NCI-H748 treated with DMSO at 0.1 percent for 48 hours (cell line): ENCODE measurements at regions not wholly inside any gene's neighbourhood (a gene's known extent, or its start where the extent isn't known, plus 50 kb on each side); places are given as distances from the start of the nearest gene placed in this dataset.

Experiments used
- DNase-seq: peaks from one replicate; lab custom pipeline; 2025; lab: John Stamatoyannopoulos, UW

DNA sequence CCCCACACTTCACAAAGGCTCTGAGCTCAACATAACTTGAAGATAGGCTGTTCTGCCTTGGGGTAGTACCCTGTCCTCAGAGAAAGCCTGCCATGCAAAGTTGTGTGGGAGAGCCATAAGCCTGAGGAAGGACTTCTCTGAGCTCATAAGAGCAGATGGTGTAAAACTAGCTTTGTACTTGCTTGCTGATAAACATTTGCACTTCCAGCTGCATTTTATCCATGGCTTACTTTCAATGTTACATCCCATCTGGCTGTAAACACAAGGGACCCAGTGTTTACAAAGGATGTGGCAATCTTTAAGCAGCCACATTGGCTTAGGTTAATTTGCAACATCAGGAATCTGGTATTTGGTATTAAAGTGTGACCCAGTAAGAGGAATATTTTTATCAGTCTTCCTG, 258.1 kb downstream of the IPO8 start:
- DNase-seq: no peak

DNA sequence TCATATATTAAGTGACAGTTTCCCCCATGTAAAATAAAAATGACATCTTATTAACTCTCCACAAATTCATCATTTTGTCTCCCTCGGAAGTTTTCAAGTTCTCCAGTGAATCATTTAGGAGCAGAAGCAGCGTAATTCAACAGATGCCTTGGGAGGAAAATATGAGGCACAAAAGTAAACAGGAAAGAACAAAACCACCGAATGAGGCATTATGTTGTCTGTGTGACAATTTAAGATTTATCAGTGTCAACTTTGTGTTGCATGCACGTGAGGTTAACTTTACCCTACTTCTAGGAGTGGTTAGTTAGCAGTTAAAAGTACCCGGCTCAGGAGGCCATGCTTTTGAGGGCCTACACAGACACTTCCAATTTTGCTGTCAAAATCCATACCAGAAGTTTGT, 258.6 kb downstream of the IPO8 start:
- no peak for DNase-seq

DNA sequence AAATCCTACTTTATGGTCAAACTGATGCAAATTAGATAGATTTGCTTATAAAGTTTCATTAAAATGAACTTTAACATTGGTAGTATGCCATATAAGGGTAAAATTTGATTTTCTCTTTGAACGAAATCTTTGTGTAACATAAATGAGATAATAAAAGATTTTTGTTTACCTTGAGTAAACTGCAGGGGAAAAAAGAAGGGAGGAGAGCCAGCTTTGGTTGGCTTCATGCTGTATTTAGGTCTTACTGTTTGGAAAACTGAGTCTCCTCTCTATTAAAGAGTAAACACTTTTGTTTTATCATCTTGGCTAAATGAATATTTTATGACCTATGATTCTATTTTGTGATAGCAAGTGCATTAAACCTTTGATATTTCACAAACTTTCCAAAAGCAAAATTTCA, 267.6 kb downstream of the IPO8 start:
- DNase-seq: no peak

DNA sequence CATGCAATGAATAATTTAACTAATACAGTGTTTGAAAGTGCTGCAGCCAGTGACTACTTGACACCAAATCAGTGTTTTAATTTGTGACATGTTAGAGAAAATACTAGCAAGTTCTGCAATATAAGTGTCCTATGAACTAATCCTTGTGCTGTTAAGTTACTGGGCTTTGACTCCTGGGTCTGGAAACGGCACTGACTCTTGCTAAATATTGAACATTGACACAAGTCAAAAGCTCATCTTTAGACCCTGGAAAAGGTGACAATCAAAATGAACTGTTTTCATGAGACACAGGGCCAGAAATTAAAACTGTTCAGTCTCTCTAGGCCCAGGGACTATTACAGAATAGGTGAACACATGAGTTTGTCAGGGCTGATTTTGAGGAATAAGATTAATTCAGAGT, 268.1 kb downstream of the IPO8 start:
- no peak for DNase-seq

DNA sequence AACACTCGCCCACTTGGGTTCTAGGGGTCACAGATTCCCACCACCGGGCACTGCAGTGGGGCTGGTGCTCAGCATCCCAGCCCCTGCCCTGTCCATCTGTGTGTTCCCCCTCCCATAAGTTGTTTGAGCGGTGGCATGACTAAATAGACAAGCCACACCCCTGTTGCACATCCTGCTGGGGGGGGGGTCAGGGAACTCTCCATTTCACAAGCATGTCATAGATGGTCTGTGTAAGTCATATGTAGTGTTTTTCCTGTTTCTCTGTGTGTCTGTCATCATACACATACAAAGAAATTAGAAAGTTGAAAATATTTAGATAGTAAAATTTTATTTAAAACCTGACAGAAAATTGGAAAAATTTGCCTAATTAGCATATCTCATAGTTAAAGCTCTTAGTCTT, 270.2 kb downstream of the IPO8 start:
- DNase-seq: no peak

DNA sequence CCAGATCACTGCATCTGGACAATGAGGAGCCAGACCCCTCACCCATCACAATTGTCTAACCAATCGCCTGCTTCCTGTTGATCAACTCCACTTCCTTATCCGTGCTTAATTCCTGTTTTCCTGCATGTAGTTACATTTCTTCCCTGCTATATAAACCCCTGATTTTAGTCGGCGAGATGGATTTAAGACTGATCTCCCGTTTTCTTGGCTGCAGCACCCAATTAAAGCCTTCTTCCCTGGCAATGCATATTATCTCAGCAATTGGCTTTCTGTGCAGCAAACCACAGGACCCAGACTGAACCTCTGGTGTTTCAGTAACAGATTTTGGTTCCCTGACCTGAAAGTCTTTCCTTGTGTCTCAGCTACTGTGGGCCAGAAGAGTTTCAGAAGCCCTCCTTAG, 272.3 kb downstream of the IPO8 start:
- no peak for DNase-seq

DNA sequence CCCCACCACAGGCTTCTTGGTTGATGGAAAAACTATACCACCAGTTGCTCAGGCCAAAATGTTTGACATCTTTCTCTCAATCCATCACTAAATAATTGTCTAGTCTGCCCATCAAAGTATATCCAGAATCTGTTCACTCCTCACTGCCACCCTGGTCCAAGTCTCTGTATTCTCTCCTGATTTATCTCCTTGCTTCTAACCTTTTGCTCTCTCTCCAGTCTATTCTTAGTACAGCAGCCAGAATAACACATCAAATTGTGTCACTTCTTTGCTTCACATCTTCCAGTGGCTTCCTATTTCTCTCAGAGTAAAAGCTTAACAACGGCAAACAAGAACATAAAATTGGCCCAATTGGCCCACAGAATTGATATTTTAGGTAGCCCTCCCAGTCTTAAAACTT, 272.8 kb downstream of the IPO8 start:
- DNase-seq: no peak

DNA sequence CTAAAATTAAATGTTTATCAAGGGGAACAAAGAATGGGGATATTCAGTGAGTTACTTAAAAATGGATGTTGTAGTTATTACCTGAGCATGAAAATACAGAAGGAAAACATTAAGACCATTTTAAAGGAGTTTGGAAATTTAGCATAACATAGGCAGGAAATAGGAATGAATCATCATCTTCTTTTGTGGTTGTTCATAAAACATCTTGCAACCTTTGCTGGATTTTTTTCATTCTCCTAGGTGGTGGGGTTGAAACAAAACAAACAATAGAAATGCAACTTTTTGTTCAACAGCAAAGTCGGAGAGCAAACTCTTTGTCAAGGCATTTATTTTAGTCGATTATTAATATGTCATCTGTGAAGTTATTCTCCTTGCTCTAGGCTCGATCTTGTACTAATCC, 275.1 kb downstream of the IPO8 start:
- DNase-seq: no peak

DNA sequence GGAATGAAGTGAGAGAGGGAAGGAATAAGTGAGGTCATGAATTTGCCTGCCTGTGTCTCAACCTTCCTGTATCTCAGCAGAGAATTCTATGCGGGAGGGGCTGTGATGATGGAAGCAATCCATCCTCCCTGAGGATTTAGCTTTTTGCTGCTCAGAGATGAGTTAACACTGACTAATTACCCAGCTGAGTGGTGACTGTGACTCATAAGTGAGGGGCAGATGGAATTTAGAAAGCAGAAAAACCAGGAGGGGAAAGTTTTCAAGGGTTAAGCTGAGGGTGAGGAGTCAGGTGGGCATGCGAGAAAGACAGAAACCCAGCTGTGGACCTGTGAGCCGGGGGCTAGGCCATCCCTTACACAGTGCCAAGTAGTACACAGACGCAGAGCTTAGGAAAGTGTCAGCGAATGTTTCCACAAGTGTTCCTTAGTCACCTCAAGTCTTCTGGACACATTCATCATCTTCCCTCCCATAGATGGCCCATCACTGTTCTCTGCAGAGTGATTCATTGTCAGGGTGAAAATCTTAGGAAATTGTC, 277.9 kb downstream of the IPO8 start:
- DNase-seq: no peak

DNA sequence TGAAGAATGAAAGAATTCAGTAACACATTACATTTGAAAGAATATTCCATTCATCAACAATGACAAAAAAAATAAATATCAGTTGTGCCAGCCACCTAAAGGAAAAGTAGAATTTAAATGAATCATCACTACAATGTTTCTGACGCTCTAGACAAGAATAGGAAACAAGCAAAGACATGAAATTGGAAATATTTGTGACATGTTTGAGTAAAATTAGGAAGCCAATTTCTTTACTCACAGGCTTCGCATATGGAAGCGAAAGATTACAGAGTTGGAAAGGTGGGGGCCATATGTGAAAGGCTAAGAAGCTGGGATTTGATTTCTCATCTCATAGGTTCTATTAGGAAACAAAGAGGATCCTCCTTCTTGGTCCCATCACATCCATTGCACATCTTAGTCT, 279.0 kb downstream of the IPO8 start:
- no peak for DNase-seq

DNA sequence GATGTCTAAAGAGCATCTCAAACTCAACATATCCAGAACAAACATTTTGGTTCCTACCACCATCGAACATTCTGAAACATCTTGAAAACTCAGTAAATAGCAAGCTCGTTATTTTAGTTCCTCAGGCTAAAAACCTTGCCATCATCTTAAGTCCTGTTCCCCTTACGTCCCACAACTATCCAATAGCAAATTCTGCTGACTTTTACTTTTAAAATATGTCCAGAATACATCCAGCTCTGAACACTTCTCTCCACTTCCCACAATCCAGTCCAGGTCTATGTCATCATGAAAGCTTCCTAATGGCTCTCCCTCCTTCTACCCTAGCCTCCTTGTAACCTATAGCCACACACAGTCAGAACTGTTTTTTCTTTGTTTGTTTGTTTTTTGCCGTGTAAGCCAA, 279.9 kb downstream of the IPO8 start:
- no peak for DNase-seq

DNA sequence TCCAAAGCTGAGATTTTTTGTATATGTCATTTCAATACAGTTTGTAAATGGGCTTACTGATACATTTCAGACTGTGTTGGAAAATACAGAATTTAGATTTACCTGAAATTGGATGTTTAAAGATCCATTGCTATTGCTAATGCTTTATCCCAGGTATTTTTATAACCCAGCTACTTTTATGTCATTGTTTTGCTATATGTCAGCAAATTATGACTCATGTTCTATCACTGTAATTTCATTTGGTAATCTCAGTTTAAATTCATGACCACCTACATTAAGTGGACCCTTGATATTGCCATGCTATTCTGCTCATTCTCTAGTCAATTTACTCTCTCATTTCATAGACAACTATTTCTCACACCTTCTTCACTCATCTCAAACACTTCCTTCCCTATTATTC, 281.2 kb downstream of the IPO8 start:
- no peak for DNase-seq

DNA sequence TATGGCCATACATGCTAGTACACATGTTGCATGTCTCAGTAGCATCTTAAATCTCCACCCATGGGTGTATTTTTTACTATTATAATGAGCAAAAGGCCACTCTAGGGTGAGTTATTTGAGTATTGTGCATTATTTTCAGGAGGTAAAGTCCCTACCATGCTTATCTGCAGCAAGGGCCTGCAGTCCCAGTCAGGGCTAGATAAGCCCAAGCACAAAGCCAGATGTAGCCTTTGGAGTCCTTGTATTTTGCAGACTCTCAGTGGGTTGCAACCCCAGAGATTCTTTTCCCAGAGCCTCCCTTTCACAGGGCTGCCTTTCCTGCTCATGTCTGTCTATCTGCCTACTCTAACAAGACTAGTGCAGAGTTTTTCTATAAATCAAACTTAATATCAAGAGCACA, 295.3 kb downstream of the IPO8 start:
- no peak for DNase-seq

DNA sequence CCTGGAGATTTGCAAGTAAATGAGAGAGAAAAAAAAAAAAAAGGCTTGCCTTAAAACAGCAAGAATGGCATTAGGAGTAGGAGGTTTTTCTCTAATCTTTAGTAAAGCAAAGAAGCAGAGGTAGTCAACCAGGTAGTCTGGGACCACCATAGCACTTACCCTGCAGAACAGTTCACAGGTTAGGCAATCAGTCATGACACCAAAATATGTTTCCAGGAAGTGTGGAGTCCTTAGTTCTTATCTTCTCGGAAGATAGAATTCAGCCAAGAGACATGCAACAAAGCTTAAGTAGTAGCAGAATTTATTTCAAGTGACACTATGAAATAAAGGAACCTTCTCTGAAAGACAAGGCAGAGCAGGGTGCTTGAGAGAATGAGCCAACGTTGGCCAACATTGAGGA, 295.8 kb downstream of the IPO8 start:
- no peak for DNase-seq

DNA sequence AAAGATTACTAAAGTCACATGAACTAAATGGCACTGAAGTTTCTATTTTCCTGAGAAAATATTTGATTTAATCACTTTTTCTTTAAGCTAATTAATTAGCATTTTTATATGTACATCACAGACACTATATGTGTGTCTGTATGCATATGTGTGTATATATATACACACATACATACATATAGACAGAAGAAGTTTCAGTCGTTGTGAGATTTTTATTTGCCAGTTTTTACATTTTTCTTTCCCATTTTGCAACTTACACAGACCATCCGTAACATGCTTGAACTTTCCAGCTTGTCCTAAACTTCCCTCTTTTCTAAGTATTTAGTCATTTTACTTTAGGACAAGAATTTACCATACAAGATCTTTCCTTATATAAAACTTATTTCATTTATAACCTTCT, 299.1 kb downstream of the IPO8 start:
- DNase-seq: no peak

DNA sequence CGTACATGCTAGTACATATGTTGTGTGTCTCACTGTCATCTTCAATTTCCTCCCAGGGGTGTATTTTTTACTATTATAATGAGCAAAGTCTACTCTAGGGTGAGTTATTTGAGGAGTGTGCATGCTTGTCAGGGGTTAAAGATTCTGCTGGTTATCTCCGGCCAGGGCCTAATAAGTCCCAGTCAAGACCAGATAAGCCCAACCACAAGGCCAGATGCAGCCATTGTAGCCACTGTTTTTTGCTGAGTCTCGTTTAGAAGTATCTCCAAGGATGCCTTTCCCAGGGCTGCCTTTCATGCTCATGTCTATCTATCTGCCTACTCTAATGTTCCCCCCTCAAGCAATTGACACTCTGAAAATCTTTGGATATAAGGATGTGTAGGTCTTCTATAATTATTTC, 300.5 kb downstream of the IPO8 start:
- DNase-seq: no peak

DNA sequence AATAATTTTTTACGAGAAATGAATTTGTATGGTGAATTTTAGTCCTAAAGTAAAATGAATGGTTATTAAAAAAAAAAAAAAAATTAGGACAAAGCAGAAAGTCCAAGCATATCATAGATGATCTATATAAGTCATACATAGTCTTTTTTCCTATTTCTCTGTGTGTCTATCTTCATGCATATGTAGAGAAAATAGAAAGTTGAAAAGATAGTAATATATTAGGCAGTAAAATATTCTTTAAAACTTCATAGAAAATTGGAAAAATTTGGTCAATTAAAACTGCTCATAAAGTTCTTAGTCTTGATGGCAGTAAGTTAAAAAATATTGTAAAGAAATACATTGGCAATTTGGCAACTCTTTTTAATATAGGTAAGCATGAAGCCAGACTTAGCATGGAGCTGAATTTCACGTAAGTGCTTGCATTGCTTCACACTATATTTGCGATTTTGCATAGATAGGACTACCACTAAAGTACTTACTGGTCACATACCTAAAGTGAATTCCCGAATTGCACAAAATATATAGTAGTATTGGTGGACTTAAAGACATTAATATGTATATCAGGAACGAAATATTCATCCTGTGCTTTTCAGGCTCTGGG, 303.8 kb downstream of the IPO8 start:
- DNase-seq: no peak

DNA sequence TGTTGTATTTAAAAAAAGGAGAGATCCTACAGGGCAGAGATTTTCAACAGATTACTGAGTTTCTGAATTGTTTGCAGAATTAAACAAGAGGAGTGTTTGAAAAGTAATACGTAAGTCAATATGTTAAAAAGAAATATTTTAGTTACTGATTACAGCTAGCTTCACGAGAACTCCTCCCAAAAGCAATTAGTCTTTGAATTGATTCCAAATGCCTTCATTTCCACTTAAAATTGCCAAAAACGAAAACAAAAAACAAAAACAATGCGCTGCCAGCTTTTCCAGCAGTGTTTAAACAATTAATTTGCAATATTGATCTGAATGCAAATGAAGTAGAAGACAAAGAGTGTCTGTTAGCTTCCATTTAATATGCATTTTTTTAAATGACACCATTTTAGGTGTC, 310.0 kb downstream of the IPO8 start:
- DNase-seq: no peak

DNA sequence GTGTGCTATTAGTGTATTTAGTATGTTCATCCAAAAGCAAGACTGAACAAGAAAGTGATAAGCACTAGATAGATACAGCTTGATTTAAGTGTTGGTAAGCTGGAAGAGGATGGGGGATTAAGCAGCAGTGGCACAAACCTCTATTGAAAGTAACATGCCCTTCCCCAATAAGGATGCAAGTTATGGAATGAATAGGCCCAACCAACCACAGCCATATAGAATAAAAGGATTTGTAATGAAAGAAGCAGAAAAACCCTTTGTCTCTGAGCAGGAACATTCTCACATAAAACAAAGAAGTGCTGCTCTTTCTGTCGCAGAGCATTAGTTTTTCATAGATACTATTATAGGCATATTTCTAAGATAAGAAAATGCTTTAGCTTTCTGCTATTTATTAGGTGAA, 310.7 kb downstream of the IPO8 start:
- DNase-seq: no peak

DNA sequence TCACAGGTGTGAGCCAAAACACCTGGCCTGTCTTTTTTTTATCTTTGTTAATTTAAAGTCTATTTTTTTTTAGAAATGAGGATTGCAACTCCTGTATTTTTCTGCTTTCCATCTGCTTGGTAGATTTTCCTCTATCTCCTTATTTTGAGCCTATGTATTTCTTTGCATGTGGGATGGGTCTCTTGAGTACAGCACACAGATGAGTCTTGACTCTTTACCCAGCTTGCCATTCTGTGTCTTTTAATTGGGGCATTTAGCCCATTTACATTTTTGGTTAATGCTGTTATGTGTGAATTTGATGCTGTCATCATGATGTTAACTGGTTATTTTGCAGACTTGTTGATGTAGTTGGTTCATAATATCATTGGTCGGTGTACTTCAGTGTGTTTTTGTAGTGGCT, 317.4 kb downstream of the IPO8 start:
- DNase-seq: no peak

DNA sequence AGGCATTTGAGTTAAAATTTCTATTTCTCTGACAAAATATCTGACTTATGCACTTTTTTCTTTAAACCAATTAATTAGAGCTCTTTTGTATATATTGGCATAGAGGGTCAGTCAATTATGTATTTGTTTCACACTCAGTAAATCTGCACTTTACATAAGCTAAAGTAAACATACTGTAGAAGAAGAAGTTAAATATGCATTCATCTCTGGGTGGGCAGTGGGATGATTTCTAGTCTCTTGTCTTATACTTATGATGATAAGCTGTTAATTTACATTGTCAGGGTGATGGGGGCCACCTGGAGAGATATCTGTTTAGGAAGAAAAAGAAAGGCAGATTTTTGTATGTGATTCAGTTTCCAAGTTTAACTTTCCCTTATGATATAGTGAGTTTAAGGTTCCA, 330.8 kb downstream of the IPO8 start:
- DNase-seq: no peak

DNA sequence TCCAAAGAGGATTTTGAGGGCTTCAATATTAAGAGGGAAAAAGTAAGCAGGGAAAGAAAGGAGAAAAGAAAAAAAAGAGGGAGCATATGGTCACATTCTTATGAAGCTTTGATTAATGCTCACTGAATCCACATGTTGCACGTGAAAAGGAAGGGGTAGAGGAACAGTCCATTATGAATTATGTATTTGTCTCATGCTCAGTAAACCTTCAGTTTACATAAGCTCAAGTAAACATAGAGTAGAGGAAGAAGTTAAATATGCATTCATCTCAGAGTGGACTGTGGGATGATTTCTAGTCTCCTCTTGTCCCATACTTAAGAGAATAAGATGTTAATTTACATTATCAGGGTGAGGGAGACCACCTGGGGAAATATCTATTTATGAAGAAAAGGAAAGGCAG, 334.5 kb downstream of the IPO8 start:
- no peak for DNase-seq

DNA sequence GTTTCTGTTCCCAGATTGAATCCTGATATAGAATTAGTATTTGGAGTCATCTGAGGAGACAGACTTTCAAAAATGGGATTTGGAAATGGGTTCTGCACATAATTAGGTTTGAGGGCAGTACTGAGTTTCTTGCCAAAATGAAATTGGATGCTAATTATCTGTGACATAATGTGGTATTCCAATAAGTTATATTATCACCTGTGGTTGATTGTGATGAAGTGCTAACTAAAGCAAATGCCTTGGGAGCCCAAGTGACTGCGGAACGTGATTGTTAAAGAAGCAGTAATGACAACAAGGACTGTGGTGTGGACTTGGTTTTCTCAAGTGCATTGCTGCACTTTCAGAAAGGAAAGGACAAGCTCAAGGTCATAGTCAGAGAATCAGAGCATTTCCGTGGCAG, 337.0 kb downstream of the IPO8 start:
- DNase-seq: no peak

DNA sequence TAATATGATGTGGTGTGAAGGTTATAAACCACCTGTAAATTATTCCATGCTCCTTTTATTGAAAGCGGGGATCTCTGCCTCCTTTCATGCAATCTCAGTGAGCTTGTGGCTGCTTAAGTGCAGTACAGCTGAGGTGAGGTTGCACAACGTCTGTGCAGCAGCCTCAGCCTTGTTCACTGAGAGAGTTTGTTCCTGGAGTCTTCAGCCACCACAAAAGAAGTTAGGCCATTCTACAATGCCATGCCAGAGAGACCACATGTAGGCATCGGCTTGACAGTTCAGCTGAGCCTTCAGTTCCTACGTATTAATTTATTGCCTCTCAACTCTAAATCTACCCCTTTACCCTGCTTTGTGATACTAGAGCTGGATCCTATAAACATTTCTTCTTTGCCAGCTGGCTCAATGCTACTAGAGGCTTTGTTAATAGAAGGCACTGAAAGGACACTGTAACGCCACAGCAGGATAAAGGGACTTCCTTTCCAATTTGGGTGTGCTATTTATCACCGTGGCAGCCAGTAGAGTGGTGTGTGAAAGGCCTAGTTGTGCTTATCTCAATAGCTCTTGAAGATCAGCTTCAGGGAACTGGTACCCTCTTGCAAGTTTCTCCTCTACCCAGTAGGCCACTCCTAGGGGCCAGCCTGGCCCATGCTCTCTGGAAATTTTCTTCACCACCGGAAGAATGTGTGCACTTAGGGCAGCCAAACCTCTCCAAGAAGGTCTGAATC, 337.7 kb downstream of the IPO8 start:
- no peak for DNase-seq
